Muscle layer of colon (tissue), 2 donors: ENCODE measurements at regions not wholly inside any gene's neighbourhood (a gene's known extent, or its start where the extent isn't known, plus 50 kb on each side); places are given as distances from the start of the nearest gene placed in this dataset.

Experiments used
- H3K27ac ChIP-seq: one replicate; pipeline ENCODE4 v1.7.0; 2013; ENCODE audit warnings: low read depth, mild to moderate bottlenecking, low read length, moderate library complexity
- H3K27me3 ChIP-seq, 2 donors: one replicate each; pipeline ENCODE4 v1.7.0; 2013; ENCODE audit warnings: low read length in 2 of 2, mild to moderate bottlenecking in 2 of 2; ENCODE audit not compliant: insufficient read depth in 2 of 2, control insufficient read depth in 1 of 2
- H3K36me3 ChIP-seq: one replicate; pipeline ENCODE4 v1.7.0; 2013; ENCODE audit warnings: mild to moderate bottlenecking, low read length; ENCODE audit not compliant: insufficient read depth
- H3K4me1 ChIP-seq: one replicate; pipeline ENCODE4 v1.7.0; 2013; ENCODE audit warnings: mild to moderate bottlenecking, low read length; ENCODE audit not compliant: insufficient read depth
- H3K4me3 ChIP-seq, 2 donors: one replicate each; pipeline ENCODE4 v1.7.0; 2013; ENCODE audit warnings: low read length in 2 of 2, low read depth in 1 of 2, mild to moderate bottlenecking in 1 of 2, moderate library complexity in 1 of 2
- H3K9ac ChIP-seq: one replicate; pipeline ENCODE4 v1.7.0; 2013; ENCODE audit warnings: low read length
- H3K9me3 ChIP-seq: one replicate; pipeline ENCODE4 v1.7.0; 2013; ENCODE audit warnings: mild to moderate bottlenecking, low read length
- donor health status: abdominal sarcoma.
- donor health status: Adenocarcinoma of cecum.

GRCh38 chr14:82511399-82511798, 977.7 kb upstream of the SEL1L start:
- no peaks in the 10 kb centered on the region for H3K4me1 ChIP-seq
- H3K27me3 ChIP-seq, result no peaks in the 10 kb centered on the region
- H3K9ac ChIP-seq, result no peak overlapping the region
- no peak overlapping the region for H3K4me3 ChIP-seq
- no peaks in the 10 kb centered on the region for H3K9me3 ChIP-seq
- no peak overlapping the region for H3K27ac ChIP-seq
- no peaks in the 10 kb centered on the region for H3K36me3 ChIP-seq

DNA sequence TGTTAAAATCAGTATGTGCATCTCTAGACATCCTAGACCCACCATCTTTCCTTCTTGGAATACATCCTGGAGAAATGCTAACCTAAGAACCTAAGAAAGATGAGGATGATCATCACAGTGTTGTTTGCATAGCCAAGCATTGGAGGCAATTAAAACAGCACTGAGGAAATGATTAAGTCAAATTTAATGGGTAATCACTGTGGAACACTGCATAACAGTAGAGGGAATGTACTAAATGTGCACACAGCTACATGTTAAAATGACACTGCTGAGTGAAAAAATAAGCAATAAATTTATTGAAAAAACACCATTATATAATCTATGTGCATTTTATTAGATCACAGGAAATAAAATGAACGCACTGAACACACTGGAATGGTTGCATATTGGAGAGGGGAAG, 987.1 kb upstream of the SEL1L start:
- H3K36me3 ChIP-seq, result no peaks in the 10 kb centered on the region
- H3K4me3 ChIP-seq, result no peak overlapping the region
- no peaks in the 10 kb centered on the region for H3K4me1 ChIP-seq
- H3K27ac ChIP-seq, result no peak overlapping the region
- H3K9me3 ChIP-seq, result no peaks in the 10 kb centered on the region
- H3K27me3 ChIP-seq, result no peaks in the 10 kb centered on the region
- no peak overlapping the region for H3K9ac ChIP-seq

DNA sequence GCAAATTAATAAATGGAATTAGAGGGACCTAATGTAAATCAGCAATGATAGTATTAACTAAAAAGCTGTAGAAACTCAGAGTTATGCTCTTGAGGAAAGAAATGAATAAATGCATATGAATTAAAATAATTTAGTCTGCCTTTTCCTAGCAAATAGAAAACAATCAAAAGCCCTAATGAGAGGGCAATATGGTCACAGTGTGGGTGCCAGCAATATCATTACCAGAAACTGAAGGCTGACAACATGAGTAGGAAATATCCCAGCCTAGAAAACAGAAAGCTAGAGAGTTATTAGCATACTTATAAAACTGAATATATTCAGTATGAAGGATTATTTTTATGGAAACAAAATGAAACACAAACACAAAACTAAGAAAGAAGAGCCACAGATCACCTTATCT, 987.5 kb upstream of the SEL1L start:
- Histone ChIP-seq H3K36me3 (no peaks in the 10 kb centered on the region), H3K27me3 (no peaks in the 10 kb centered on the region), H3K27ac (no peak overlapping the region), H3K9me3 (no peaks in the 10 kb centered on the region), H3K9ac (no peak overlapping the region), H3K4me1 (no peaks in the 10 kb centered on the region), H3K4me3 (no peak overlapping the region)

DNA sequence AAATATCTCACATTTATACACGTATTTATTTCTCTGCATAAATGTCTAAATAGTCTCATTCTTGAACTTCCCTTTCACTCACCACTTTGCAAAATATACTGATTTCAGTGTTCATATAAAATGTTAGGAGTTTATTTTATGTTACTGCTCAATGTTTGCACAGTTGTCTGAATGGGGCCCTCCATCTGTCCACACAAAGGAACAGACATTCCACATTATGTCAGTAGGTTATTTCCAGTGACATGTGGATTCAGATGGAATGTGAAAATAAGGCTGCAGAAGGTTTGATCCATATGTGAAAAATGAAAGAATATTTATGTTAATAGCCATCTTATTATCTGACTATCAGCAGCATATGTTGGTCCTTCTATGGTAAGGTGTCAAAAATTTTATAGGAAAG, 994.4 kb upstream of the SEL1L start:
- no peak overlapping the region for H3K4me3 ChIP-seq
- H3K4me1 ChIP-seq, result no peaks in the 10 kb centered on the region
- H3K27me3 ChIP-seq, result no peaks in the 10 kb centered on the region
- no peaks in the 10 kb centered on the region for H3K9me3 ChIP-seq
- no peak overlapping the region for H3K27ac ChIP-seq
- no peaks in the 10 kb centered on the region for H3K36me3 ChIP-seq
- no peak overlapping the region for H3K9ac ChIP-seq

GRCh38 chr14:82533351-82533750, 999.7 kb upstream of the SEL1L start:
- no peak overlapping the region for H3K27ac ChIP-seq
- no peak overlapping the region for H3K4me3 ChIP-seq
- H3K4me1 ChIP-seq, result no peaks in the 10 kb centered on the region
- no peaks in the 10 kb centered on the region for H3K9me3 ChIP-seq
- no peaks in the 10 kb centered on the region for H3K36me3 ChIP-seq
- no peaks in the 10 kb centered on the region for H3K27me3 ChIP-seq
- H3K9ac ChIP-seq, result no peak overlapping the region

- Histone ChIP-seq H3K36me3 (no peaks in the 10 kb centered on the region), H3K9me3 (no peaks in the 10 kb centered on the region), H3K27me3 (no peaks in the 10 kb centered on the region), H3K27ac (no peak overlapping the region), H3K4me1 (no peaks in the 10 kb centered on the region), H3K9ac (no peak overlapping the region), H3K4me3 (no peak overlapping the region)
These were observed 1002.9 kb upstream of the SEL1L start for GRCh38 chr14:82536566-82536965.

DNA sequence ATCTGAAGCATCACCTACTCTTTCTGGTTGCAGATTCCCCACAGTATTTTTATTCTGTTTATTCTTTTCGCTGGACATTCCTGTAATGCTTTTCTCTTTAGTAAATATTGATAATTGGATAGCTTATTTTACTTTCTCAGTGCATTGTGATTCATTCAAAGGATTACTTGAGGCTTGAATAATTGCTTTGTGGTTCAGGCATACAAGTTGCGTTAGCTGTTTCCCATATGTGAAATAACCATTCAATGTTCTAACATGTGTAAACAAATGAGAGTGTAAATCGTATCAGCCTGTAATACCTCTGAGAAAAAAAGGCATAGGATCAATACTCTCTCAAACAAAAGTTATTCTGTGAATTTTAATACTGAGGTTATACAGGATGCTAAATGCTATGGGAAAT, 1004.2 kb upstream of the SEL1L start:
- no peaks in the 10 kb centered on the region for H3K36me3 ChIP-seq
- no peak overlapping the region for H3K27ac ChIP-seq
- no peaks in the 10 kb centered on the region for H3K9me3 ChIP-seq

DNA sequence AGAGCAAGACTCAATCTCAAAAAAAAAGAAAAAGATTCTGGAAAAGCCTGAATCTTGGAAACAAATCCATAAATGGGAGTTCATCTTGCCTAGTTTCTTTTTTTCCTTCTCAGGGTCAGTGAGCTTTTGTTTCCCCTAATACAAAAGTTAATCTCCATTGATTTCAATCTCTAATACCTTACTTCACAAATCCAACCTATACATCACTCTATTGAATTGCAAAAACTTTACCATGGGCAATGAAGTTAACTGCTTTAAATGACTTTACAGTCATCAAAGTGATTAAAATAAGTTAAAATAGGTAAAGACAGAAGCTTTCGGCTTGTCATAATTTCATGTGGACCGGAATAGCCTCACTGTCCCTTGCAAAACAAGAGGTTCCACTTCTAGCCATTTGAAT, 1012.7 kb upstream of the SEL1L start:
- Histone ChIP-seq H3K36me3 (no peaks in the 10 kb centered on the region), H3K9ac (no peak overlapping the region), H3K27me3 (no peaks in the 10 kb centered on the region), H3K4me1 (no peaks in the 10 kb centered on the region), H3K9me3 (no peaks in the 10 kb centered on the region), H3K27ac (no peak overlapping the region), H3K4me3 (no peak overlapping the region)

More for the DNA sequence above, 1004.2 kb upstream of the SEL1L start:
- no peaks in the 10 kb centered on the region for H3K4me1 ChIP-seq
- no peak overlapping the region for H3K9ac ChIP-seq
- no peaks in the 10 kb centered on the region for H3K27me3 ChIP-seq
- H3K4me3 ChIP-seq, result no peak overlapping the region

DNA sequence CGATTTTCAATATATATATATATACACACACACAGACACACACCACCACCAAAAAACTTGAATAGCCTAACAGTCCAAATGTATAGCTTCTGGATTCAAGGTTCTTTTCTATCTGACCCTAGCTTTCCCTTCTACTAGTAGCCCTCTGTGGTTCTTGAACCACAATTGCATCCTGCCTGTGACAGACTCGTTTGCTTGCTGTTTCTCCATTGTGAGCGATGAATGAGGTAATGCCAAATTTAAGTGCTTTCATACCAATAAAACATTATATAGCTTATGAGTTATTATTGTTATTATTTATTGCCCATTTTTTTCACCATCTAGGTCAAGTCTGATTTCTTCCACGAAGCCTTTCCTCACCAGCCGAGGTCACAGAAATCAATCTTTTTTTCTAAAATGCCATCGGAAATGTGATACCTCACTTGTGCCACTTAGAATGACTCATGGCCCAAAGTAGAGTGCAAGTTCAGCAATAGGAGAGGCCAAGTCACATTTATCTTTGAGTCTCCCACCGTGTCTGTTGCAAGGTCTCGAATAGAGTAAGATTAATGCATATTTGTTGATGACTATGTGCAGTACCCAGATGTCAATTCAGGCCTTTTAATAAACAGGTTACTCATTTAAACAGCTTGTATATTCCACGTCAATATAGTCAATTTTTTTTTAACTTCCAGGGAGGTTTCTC, 1015.8 kb upstream of the SEL1L start:
- H3K4me3 ChIP-seq, result no peak overlapping the region
- H3K9me3 ChIP-seq, result no peaks in the 10 kb centered on the region
- no peaks in the 10 kb centered on the region for H3K27me3 ChIP-seq
- H3K9ac ChIP-seq, result no peak overlapping the region
- H3K36me3 ChIP-seq, result no peaks in the 10 kb centered on the region
- no peaks in the 10 kb centered on the region for H3K4me1 ChIP-seq
- H3K27ac ChIP-seq, result no peak overlapping the region

GRCh38 chr14:82562881-82563280, 1029.2 kb upstream of the SEL1L start:
- H3K9ac ChIP-seq, result no peak overlapping the region
- H3K27me3 ChIP-seq, result no peaks in the 10 kb centered on the region
- H3K9me3 ChIP-seq, result no peaks in the 10 kb centered on the region
- no peaks in the 10 kb centered on the region for H3K36me3 ChIP-seq
- no peak overlapping the region for H3K4me3 ChIP-seq
- H3K27ac ChIP-seq, result no peak overlapping the region
- no peaks in the 10 kb centered on the region for H3K4me1 ChIP-seq

GRCh38 chr14:82565825-82566224, 1032.2 kb upstream of the SEL1L start:
- Histone ChIP-seq H3K9me3 (no peaks in the 10 kb centered on the region), H3K27me3 (no peaks in the 10 kb centered on the region), H3K27ac (no peak overlapping the region), H3K36me3 (no peaks in the 10 kb centered on the region), H3K9ac (no peak overlapping the region), H3K4me1 (no peaks in the 10 kb centered on the region), H3K4me3 (no peak overlapping the region)

GRCh38 chr14:82587226-82587625, 1053.6 kb upstream of the SEL1L start:
- Histone ChIP-seq H3K27ac (no peak overlapping the region), H3K27me3 (no peaks in the 10 kb centered on the region), H3K36me3 (no peaks in the 10 kb centered on the region), H3K4me3 (no peak overlapping the region), H3K9ac (no peak overlapping the region), H3K4me1 (no peaks in the 10 kb centered on the region), H3K9me3 (no peaks in the 10 kb centered on the region)
